Endothelial cell of umbilical vein (primary cell): ENCODE measurements at regions not wholly inside any gene's neighbourhood (a gene's known extent, or its start where the extent isn't known, plus 50 kb on each side); places are given as distances from the start of the nearest gene placed in this dataset.

Source experiments
- BruUV-seq: library from RNA; stranded (reverse); fragments of 400-500 nt; replicated peaks from 2 replicates; lab custom pipeline; 2021; lab: Mats Ljungman, UMichigan
- CTCF ChIA-PET: fragments of 300-600, 350-600 bp; sonication (Branson Sonifier 250); formaldehyde crosslinking; loops from one replicate; lab custom pipeline; 2021; ENCODE audit warnings: antibody characterized with exemption, inconsistent platforms; lab: Charles Lee
- POLR2A ChIA-PET: fragments of 300-600, 350-600 bp; sonication (Branson Sonifier 250); formaldehyde crosslinking; loops from one replicate; lab custom pipeline; 2021; ENCODE audit warnings: antibody characterized with exemption, inconsistent platforms; lab: Charles Lee
- DNase-seq: peaks from one replicate; pipeline ENCODE4 v3.0.0-alpha.2; 2011; ENCODE audit warnings: low read depth, low spot score
- FAIRE-seq: peaks from 2 replicates; lab custom pipeline; 2011; peaks lifted over from hg19 to GRCh38; lab: Jason Lieb, UNC
- H2AFZ ChIP-seq: 2 replicates; pipeline ENCODE4 v1.6.0; 2012; ENCODE audit warnings: low read depth, low read length, control low read depth, inconsistent platforms
- H3K27ac ChIP-seq: 2 replicates; pipeline ENCODE4 v1.5.1; 2011; ENCODE audit warnings: low read depth, mild to moderate bottlenecking, control low read depth, low read length, moderate library complexity; ENCODE audit not compliant: insufficient read depth
- H3K27me3 ChIP-seq, 2 experiments: 2 replicates each; pipeline versions ENCODE4 v1.6.0 to v1.6.1; 2011; ENCODE audit warnings: low read length in 2 of 2, mixed read lengths in 1 of 2; ENCODE audit not compliant: control insufficient read depth in 2 of 2, insufficient read depth in 2 of 2
- H3K36me3 ChIP-seq, 2 experiments: 2 replicates in 1 of 2; 3 replicates in 1 of 2; pipeline ENCODE4 v1.5.1; 2011; ENCODE audit warnings: low read length in 2 of 2, mild to moderate bottlenecking in 1 of 2, moderate library complexity in 1 of 2; ENCODE audit not compliant: control insufficient read depth in 2 of 2, insufficient read depth in 2 of 2; ENCODE audit errors: extremely low read depth in 1 of 2
- H3K4me1 ChIP-seq: 3 replicates; pipeline ENCODE4 v1.5.1; 2011; ENCODE audit warnings: mild to moderate bottlenecking, low read length; ENCODE audit not compliant: control insufficient read depth, insufficient read depth; ENCODE audit errors: extremely low read depth
- H3K4me2 ChIP-seq: 2 replicates; pipeline ENCODE4 v1.6.1; 2011; ENCODE audit warnings: low read length, control low read depth, mixed read lengths; ENCODE audit not compliant: insufficient read depth
- H3K4me3 ChIP-seq, 3 experiments: fragments of 200-600 bp in 1 of 3; sonication (generic), shearing (Covaris generic) in 1 of 3; replicated peaks in 1 of 3; 2 replicates each; pipeline ENCODE4 v1.5.1; 2011 to 2016; ENCODE audit warnings: control low read depth in 3 of 3, low read length in 3 of 3, mild to moderate bottlenecking in 2 of 3, inconsistent platforms in 1 of 3, low read depth in 1 of 3, moderate library complexity in 1 of 3; ENCODE audit not compliant: insufficient read depth in 1 of 3
- H3K79me2 ChIP-seq: 2 replicates; pipeline ENCODE4 v1.6.0; 2012; ENCODE audit warnings: low read length, inconsistent platforms; ENCODE audit not compliant: control insufficient read depth, insufficient read depth
- H3K9ac ChIP-seq: replicated peaks from 2 replicates; pipeline ENCODE3; 2011; ENCODE audit warnings: low read length, control low read depth; ENCODE audit not compliant: insufficient read depth; ENCODE audit errors: extremely low read depth
- H3K9me1 ChIP-seq: replicated peaks from 3 replicates; pipeline ENCODE4 v1.6.0; 2011; ENCODE audit warnings: mild to moderate bottlenecking, low read length; ENCODE audit not compliant: control insufficient read depth, insufficient read depth; ENCODE audit errors: extremely low read depth
- H3K9me3 ChIP-seq: replicated peaks from 2 replicates; pipeline ENCODE4 v1.5.1; 2012; ENCODE audit warnings: low read length, inconsistent platforms; ENCODE audit not compliant: control insufficient read depth, insufficient read depth
- H4K20me1 ChIP-seq: replicated peaks from 2 replicates; pipeline ENCODE3; 2011; ENCODE audit warnings: mild to moderate bottlenecking, low read length; ENCODE audit not compliant: control insufficient read depth, insufficient read depth; ENCODE audit errors: extremely low read depth
- CTCF ChIP-seq, 2 donors: IDR thresholded peaks; 1 replicate in 1 of 2; 2 replicates in 1 of 2; pipeline ENCODE4 v1.5.1; 2011; ENCODE audit warnings: low read length in 2 of 2, mild to moderate bottlenecking in 2 of 2, moderate library complexity in 2 of 2, control low read depth in 1 of 2, inconsistent platforms in 1 of 2, low read depth in 1 of 2; ENCODE audit not compliant: insufficient read depth in 1 of 2; ENCODE audit errors: extremely low read depth in 1 of 2
- EZH2 ChIP-seq: IDR thresholded peaks from 2 replicates; pipeline ENCODE4 v1.6.1; 2012; ENCODE audit warnings: borderline replicate concordance, low read depth, mild to moderate bottlenecking, moderate library complexity, low read length, inconsistent platforms; ENCODE audit not compliant: severe bottlenecking
- FOS ChIP-seq: IDR thresholded peaks from 2 replicates; pipeline ENCODE4 v1.6.1; 2011; ENCODE audit warnings: mild to moderate bottlenecking, low read length, moderate library complexity, borderline replicate concordance; ENCODE audit not compliant: insufficient read depth
- GATA2 ChIP-seq: IDR thresholded peaks from 2 replicates; pipeline ENCODE4 v1.7.0; 2011; ENCODE audit warnings: low read depth, mild to moderate bottlenecking, moderate library complexity, mixed read lengths, low read length; ENCODE audit not compliant: insufficient read length, insufficient read depth
- JUN ChIP-seq: IDR thresholded peaks from 2 replicates; pipeline ENCODE4 v1.6.1; 2011; ENCODE audit warnings: borderline replicate concordance, low read depth; ENCODE audit not compliant: insufficient read length, insufficient read depth
- MAX ChIP-seq: IDR thresholded peaks from 2 replicates; pipeline ENCODE4 v1.6.1; 2011; ENCODE audit not compliant: insufficient read depth, insufficient read length
- MYC ChIP-seq: IDR thresholded peaks from one replicate; pipeline ENCODE4 v1.6.1; 2011; ENCODE audit warnings: mild to moderate bottlenecking, low read depth, low read length
- POLR2A ChIP-seq: IDR thresholded peaks from 2 replicates; pipeline ENCODE4 v1.6.1; 2012; ENCODE audit warnings: low read depth, mild to moderate bottlenecking, control low read depth, low read length
- POLR2AphosphoS5 ChIP-seq: IDR thresholded peaks from 2 replicates; pipeline ENCODE4 v1.6.1; 2012; ENCODE audit warnings: low read depth, mild to moderate bottlenecking, control low read depth, low read length, moderate library complexity; ENCODE audit not compliant: insufficient read depth
- dilution Hi-C: fragments of 300-500 bp; cut with MboI; formaldehyde crosslinking; loops from one replicate; pipeline ENCODE4 v1.15.0; 2019; ENCODE audit warnings: low sequenced_read_pairs; ENCODE audit not compliant: extremely low pct_ligation_motif_present
- intact Hi-C: fragments of 100-400 bp; cut with micrococcal nuclease; formaldehyde crosslinking; loops from one replicate; pipeline ENCODE4 v1.10.0; 2022

GRCh38 chr7:102047-102711 lies 90.2 kb upstream of the FAM20C start:
- H3K36me3 ChIP-seq: no peaks in the 10 kb centered on the region
- no peak overlapping the region for H3K9ac ChIP-seq
- no peak overlapping the region for H3K27ac ChIP-seq
- CTCF ChIA-PET: no interaction called here
- DNase-seq (no peak), FAIRE-seq (no peak)
- POLR2A ChIA-PET: no interaction called here
- no peak overlapping the region for H3K4me3 ChIP-seq
- H2AFZ ChIP-seq: no peak overlapping the region
- H3K79me2 ChIP-seq: no peaks in the 10 kb centered on the region
- peaks cover 0 to 4% of the 10 kb centered on the region in 2 experiments for H3K27me3 ChIP-seq
- H3K4me2 ChIP-seq: no peak overlapping the region
- dilution Hi-C loops (no loop called here), intact Hi-C loops (no loop called here)
- no peaks in the 10 kb centered on the region for H3K9me3 ChIP-seq
- TF ChIP-seq POLR2AphosphoS5: no peak
- TF ChIP-seq CTCF (IDR thresholded peaks at IDR 0.05; ENCODE audit: extremely low read depth in 1 of 2, insufficient read depth in 1 of 2, low read depth in 1 of 2, low read length in 2 of 2): no peak
- TF ChIP-seq EZH2: no peak
- TF ChIP-seq MAX: no peak
- no peak for TF ChIP-seq JUN
- TF ChIP-seq GATA2: no peak
- no peak for TF ChIP-seq MYC
- no peak for TF ChIP-seq FOS
- TF ChIP-seq POLR2A: no peak
- H3K4me1 ChIP-seq: peaks cover 26% of the 10 kb centered on the region
- BruUV-seq: no TSS peak
- no peaks in the 10 kb centered on the region for H4K20me1 ChIP-seq
- no peaks in the 10 kb centered on the region for H3K9me1 ChIP-seq
